HG03175 (cell line): ENCODE measurements at regions not wholly inside any gene's neighbourhood (a gene's known extent, or its start where the extent isn't known, plus 50 kb on each side); places are given as distances from the start of the nearest gene placed in this dataset.
"Not testable (repeated sequence)": the region's sequence is repeated elsewhere in the genome, so short reads cannot be mapped to it uniquely, and the experiment has no call there.

ENCODE experiments used
- ATAC-seq: cut with Tn5 transposase; IDR thresholded peaks from one replicate; pipeline ENCODE4 v1.9.1; 2021; ENCODE audit warnings: mild to moderate bottlenecking, moderate library complexity; ENCODE audit not compliant: unreplicated experiment

DNA sequence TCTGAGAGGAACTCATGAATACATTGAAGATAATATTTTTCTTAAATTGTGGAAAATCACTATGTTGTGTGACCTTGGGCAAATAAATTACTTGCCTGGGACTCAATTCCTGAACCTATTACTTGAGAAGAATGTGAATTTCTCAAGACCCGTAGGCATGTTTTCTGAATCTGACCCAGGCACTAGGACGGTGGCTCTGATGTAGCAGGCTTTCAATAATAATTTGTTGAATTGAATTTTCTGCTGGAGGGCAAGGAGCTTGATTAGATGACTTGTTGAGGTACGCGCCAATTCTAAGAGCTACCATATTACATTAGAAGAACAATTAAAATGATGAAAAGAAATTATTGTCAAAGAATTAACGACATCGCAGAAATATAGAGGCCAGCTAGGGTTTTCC lies 150.2 kb upstream of the LRRC3B start:
- no peak for ATAC-seq

DNA sequence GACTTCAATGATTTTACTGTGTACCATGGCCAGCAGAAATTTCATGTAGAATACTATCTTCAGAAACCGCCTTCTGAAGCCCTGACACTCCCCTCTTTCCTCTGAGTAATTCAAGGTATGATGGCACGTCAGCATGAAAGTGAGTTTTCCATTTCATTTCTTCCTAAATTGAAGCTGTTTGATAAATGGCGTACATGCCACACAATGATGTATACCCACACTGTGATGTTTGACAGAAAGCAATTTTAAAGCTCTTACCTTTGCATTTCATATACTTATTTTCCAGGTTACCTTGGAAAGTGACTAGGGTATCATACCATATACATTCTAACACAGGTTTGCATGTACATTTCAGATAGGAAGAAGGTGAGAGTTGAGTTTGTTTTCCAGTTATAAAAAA lies 147.9 kb upstream of the LRRC3B start:
- no peak for ATAC-seq

DNA sequence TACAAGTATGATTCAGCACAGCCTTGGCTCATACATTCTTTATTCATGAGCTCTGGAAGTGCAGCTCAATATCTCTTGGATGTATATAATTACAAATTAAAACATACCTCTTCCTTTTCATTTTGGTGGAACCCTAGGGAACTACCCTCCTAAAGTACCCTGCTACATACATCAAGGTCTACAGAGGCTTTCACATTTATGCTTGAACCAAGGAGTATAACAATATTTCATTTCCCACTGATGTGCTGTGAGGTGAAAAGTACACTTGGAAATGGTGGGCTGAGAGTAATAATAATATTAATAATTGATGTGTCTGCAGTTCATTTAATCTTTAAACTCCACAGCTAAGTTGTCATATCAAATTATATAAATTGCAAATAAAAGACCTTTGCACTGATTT lies 142.2 kb upstream of the LRRC3B start:
- ATAC-seq, result no peak

- ATAC-seq, result no peak
These were observed 138.4 kb upstream of the LRRC3B start for GRCh38 chr3:26484140-26484539.

- ATAC-seq, result no peak
These were observed 124.3 kb upstream of the LRRC3B start for GRCh38 chr3:26498271-26498670.

- no peak for ATAC-seq
These were observed 117.2 kb upstream of the LRRC3B start for GRCh38 chr3:26505399-26505798.

GRCh38 chr3:26514445-26515029 lies 108.0 kb upstream of the LRRC3B start:
- not testable (repeated sequence) for ATAC-seq

DNA sequence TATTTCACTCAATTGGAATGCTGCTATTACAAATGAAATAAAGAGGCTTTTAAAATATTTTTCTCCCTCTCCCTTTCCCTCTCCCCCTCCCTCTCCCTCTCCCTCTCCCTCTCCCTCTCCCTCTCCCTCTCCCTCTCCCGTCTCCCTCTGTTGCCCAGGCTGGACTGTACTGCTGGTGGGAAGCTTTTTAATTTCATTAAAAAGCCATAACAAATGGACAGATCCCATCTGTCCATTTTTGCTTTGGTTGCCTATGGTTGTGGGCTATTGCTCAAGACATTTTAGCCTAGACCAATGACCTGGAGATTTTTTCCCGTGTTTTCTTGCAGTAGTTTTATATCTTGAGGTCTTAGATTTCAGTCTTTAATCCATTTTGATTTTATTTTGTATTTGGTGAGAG lies 107.2 kb upstream of the LRRC3B start:
- no peak for ATAC-seq

DNA sequence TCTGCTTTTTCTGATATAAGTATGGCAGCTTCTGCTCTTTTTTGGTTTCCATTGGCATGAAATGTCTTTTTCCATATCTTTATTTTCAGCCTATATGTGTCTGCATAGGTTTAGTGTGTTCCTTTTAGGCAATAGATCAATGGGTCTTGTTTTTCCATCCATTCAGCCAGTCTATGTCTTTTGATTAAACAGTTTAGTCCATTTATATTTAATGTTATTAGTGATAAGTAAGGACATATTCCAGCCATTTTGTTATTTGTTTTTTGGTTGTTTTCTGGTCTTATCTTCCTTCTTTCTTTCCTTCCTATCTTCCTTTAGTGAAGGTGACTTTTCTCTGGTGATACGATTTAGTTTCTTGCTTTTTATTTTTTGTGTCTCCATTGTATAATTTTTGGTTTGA lies 101.3 kb upstream of the LRRC3B start:
- no peak for ATAC-seq

DNA sequence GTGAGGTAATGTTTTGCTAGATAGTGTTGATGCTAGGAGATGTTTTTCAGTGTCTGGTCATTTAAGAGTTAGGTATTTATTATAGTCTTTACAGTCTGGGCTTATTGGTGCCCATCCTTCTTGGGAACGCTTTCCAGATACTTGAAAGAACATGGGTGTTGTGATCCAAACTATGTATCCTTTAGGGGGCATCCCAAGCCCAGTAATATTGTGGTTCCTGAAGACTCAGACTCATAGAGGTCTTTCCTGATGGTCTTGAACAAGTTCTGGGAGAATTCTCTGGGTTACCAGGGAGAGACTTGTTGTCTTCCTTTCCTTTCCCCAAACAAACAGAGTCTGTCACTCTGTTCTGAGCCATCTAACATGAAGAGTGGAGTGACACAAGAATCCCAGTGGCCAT lies 99.7 kb upstream of the LRRC3B start:
- ATAC-seq, result no peak

- no peak for ATAC-seq
These were observed 97.6 kb upstream of the LRRC3B start for GRCh38 chr3:26525013-26525412.

- ATAC-seq, result no peak
These were observed 87.4 kb upstream of the LRRC3B start for GRCh38 chr3:26535151-26535550.

DNA sequence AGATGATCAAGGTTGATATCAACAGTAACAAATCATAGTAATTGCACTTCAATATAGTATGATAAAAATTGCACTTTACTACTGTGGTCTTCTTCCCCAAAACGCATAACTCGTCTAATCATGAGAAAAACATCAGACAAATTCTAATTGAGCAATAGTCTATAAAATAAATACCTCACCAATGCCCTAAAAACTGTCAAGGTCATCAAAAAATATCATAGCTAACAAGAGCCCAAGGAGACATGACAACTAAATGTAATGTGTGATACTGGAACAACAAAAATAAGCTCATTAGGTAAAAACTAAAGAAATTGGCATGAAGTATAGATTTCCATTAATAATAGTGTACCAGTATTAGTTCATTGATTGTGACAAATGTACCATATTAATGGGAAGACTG lies 85.6 kb upstream of the LRRC3B start:
- ATAC-seq, result no peak

GRCh38 chr3:26550413-26550812 lies 72.2 kb upstream of the LRRC3B start:
- ATAC-seq, result no peak

- ATAC-seq, result no peak
These were observed 65.9 kb upstream of the LRRC3B start for GRCh38 chr3:26556637-26557036.

- ATAC-seq, result no peak
These were observed 64.3 kb upstream of the LRRC3B start for GRCh38 chr3:26558257-26558656.

GRCh38 chr3:26559227-26559626 lies 63.3 kb upstream of the LRRC3B start:
- no peak for ATAC-seq

GRCh38 chr3:26560081-26560480 lies 62.5 kb upstream of the LRRC3B start:
- no peak for ATAC-seq

DNA sequence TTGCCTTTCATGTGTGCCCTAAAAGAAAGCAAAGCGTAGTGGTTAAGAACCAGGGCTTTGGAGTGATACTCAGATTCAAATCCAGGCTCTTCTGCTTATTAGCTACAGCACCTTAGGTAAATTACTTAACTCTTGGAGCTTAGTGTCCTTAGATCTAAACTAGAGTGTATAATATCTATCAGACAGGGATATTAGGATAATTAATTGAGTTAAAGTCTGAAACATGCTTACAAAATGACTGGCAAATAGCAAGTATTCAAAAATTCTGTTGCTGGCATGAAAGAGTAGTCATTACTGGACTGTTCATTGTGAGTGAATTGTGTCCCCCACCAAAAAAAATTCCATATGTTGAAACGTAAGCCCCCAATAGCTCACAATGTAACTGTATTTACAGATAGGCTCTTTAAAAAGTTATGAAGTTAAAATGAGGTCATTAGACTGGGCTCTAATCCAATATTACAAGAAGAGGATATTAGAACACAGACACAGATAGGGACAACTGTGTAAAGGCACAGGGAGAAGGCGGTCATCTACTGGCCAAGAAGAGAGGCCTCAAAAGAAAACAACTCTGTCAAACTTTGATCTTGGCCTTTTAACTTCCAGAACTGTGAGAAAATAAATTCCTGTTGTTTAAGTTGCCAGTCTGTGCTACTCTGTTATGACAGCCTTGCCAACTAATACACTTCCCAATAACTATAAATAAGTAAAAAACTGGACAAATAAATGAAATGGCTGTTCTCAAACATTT lies 60.4 kb upstream of the LRRC3B start:
- no peak for ATAC-seq
